H9 (cell line): ENCODE measurements at regions not wholly inside any gene's neighbourhood (a gene's known extent, or its start where the extent isn't known, plus 50 kb on each side); places are given as distances from the start of the nearest gene placed in this dataset.

Source experiments
- DNase-seq: peaks from one replicate; pipeline ENCODE4 v3.0.0-alpha.2; 2017
- H2AFZ ChIP-seq: one replicate; pipeline ENCODE4 v1.6.1; 2013; ENCODE audit warnings: mild to moderate bottlenecking, low read length, control low read depth, moderate library complexity
- H2AK5ac ChIP-seq: 2 replicates; pipeline ENCODE4 v1.6.1; 2013; ENCODE audit warnings: low read length, control low read depth, mixed read lengths; ENCODE audit not compliant: insufficient read length
- H2BK120ac ChIP-seq: one replicate; pipeline ENCODE4 v1.6.1; 2013; ENCODE audit warnings: low read depth, mild to moderate bottlenecking, low read length, control low read depth, inconsistent platforms; ENCODE audit not compliant: poor library complexity, severe bottlenecking
- H2BK12ac ChIP-seq: 2 replicates; pipeline ENCODE4 v1.6.1; 2013; ENCODE audit warnings: low read length, control low read depth, mixed read lengths, low read depth; ENCODE audit not compliant: insufficient read length
- H2BK15ac ChIP-seq: 2 replicates; pipeline ENCODE4 v1.6.1; 2013; ENCODE audit warnings: low read depth, low read length, control low read depth
- H2BK20ac ChIP-seq: one replicate; pipeline ENCODE4 v1.6.1; 2013; ENCODE audit warnings: low read depth, mild to moderate bottlenecking, low read length, control low read depth, inconsistent platforms; ENCODE audit not compliant: poor library complexity, severe bottlenecking
- H2BK5ac ChIP-seq: 2 replicates; pipeline ENCODE4 v1.6.1; 2013; ENCODE audit warnings: low read length, control low read depth, mixed read lengths; ENCODE audit not compliant: insufficient read length
- H3K14ac ChIP-seq: 2 replicates; pipeline ENCODE4 v1.6.1; 2013; ENCODE audit warnings: low read length, control low read depth; ENCODE audit not compliant: insufficient read depth
- H3K18ac ChIP-seq: 2 replicates; pipeline ENCODE4 v1.6.1; 2013; ENCODE audit warnings: low read depth, mild to moderate bottlenecking, mixed read lengths, low read length, control low read depth; ENCODE audit not compliant: insufficient read length
- H3K23ac ChIP-seq: 2 replicates; pipeline ENCODE4 v1.6.1; 2013; ENCODE audit warnings: low read length, control low read depth, mixed read lengths, low read depth; ENCODE audit not compliant: insufficient read length
- H3K23me2 ChIP-seq: 2 replicates; pipeline ENCODE4 v1.6.1; 2013; ENCODE audit warnings: low read depth, mild to moderate bottlenecking, mixed read lengths, low read length, control low read depth; ENCODE audit not compliant: insufficient read length, poor library complexity, severe bottlenecking
- H3K27ac ChIP-seq: 2 replicates; pipeline ENCODE4 v1.5.1; 2013; ENCODE audit warnings: low read length, control low read depth, mixed read lengths, low read depth; ENCODE audit not compliant: insufficient read length
- H3K27me3 ChIP-seq: 2 replicates; pipeline ENCODE4 v1.6.1; 2013; ENCODE audit warnings: low read length, control low read depth, inconsistent platforms; ENCODE audit not compliant: insufficient read depth
- H3K4ac ChIP-seq: 2 replicates; pipeline ENCODE4 v1.6.1; 2013; ENCODE audit warnings: low read depth, mild to moderate bottlenecking, control low read depth, inconsistent platforms, low read length, moderate library complexity
- H3K4me1 ChIP-seq: 2 replicates; pipeline ENCODE4 v1.6.1; 2013; ENCODE audit warnings: low read length, control low read depth, inconsistent platforms; ENCODE audit not compliant: insufficient read depth
- H3K4me2 ChIP-seq: 2 replicates; pipeline ENCODE4 v1.6.1; 2013; ENCODE audit warnings: low read length, control low read depth, mixed read lengths; ENCODE audit not compliant: insufficient read length, insufficient read depth
- H3K56ac ChIP-seq: 2 replicates; pipeline ENCODE4 v1.6.1; 2013; ENCODE audit warnings: low read depth, mild to moderate bottlenecking, mixed read lengths, low read length, control low read depth; ENCODE audit not compliant: insufficient read length
- H3K79me1 ChIP-seq: 2 replicates; pipeline ENCODE4 v1.6.1; 2013; ENCODE audit warnings: low read depth, mild to moderate bottlenecking, moderate library complexity, low read length, control low read depth, inconsistent platforms; ENCODE audit not compliant: insufficient read depth, poor library complexity, severe bottlenecking
- H3K79me2 ChIP-seq: 2 replicates; pipeline ENCODE4 v1.6.1; 2013; ENCODE audit warnings: low read length, control low read depth, inconsistent platforms; ENCODE audit not compliant: insufficient read depth
- H3K9ac ChIP-seq: 2 replicates; pipeline ENCODE4 v1.6.1; 2013; ENCODE audit warnings: low read length, control low read depth, mixed read lengths; ENCODE audit not compliant: insufficient read length; ENCODE audit errors: extremely low read depth
- H3K9me3 ChIP-seq: one replicate; pipeline ENCODE4 v1.6.1; 2013; ENCODE audit warnings: low read depth, low read length, inconsistent platforms; ENCODE audit not compliant: control insufficient read depth
- H3T11ph ChIP-seq: one replicate; pipeline ENCODE4 v1.6.1; 2013; ENCODE audit warnings: mild to moderate bottlenecking, low read length, control low read depth, inconsistent platforms
- H4K20me1 ChIP-seq: one replicate; pipeline ENCODE4 v1.6.1; 2013; ENCODE audit not compliant: control insufficient read depth, insufficient read length, insufficient read depth
- H4K5ac ChIP-seq: 2 replicates; pipeline ENCODE4 v1.6.1; 2013; ENCODE audit warnings: low read depth, mild to moderate bottlenecking, mixed read lengths, low read length, control low read depth; ENCODE audit not compliant: insufficient read length
- H4K8ac ChIP-seq: replicated peaks from 2 replicates; pipeline ENCODE4 v1.6.1; 2013; ENCODE audit warnings: low read length, control low read depth, mixed read lengths, low read depth; ENCODE audit not compliant: insufficient read length
- H4K91ac ChIP-seq: 2 replicates; pipeline ENCODE4 v1.6.1; 2013; ENCODE audit warnings: low read depth, mild to moderate bottlenecking, moderate library complexity, mixed read lengths, low read length, control low read depth; ENCODE audit not compliant: insufficient read length
- H3K27ac Mint-ChIP-seq, 3 experiments: 2 replicates in 2 of 3; 3 replicates in 1 of 3; pipeline ENCODE4 v1.8.0; 2020 to 2021; ENCODE audit warnings: mixed read lengths in 3 of 3, mild to moderate bottlenecking in 1 of 3, moderate library complexity in 1 of 3
- H3K27me3 Mint-ChIP-seq: 2 replicates; pipeline ENCODE4 v1.8.0; 2021; ENCODE audit warnings: low read depth, mild to moderate bottlenecking, moderate library complexity, mixed read lengths
- H3K36me3 Mint-ChIP-seq, 3 experiments: 2 replicates in 2 of 3; 3 replicates in 1 of 3; pipeline ENCODE4 v1.8.0; 2020 to 2021; ENCODE audit warnings: low read depth in 3 of 3, mixed read lengths in 3 of 3; ENCODE audit not compliant: insufficient read depth in 1 of 3
- H3K4me1 Mint-ChIP-seq, 2 experiments: 2 replicates each; pipeline ENCODE4 v1.8.0; 2020; ENCODE audit warnings: mixed read lengths in 2 of 2
- H3K4me3 Mint-ChIP-seq, 2 experiments: 2 replicates in 1 of 2; 3 replicates in 1 of 2; pipeline ENCODE4 v1.8.0; 2020 to 2021; ENCODE audit warnings: mild to moderate bottlenecking in 2 of 2, mixed read lengths in 2 of 2, moderate library complexity in 1 of 2
- H3K9me3 Mint-ChIP-seq, 2 experiments: 2 replicates in 1 of 2; 3 replicates in 1 of 2; pipeline ENCODE4 v1.8.0; 2020; ENCODE audit warnings: mild to moderate bottlenecking in 2 of 2, mixed read lengths in 2 of 2, moderate library complexity in 1 of 2
- TF ChIP-seq, protein P1 (sequence below): fragments of 200-600 bp; sonication (generic); conservative IDR thresholded peaks from 3 replicates; pipeline ENCODE4 v1.8.0; 2021; ENCODE audit warnings: antibody characterized with exemption, mild to moderate bottlenecking

DNA sequence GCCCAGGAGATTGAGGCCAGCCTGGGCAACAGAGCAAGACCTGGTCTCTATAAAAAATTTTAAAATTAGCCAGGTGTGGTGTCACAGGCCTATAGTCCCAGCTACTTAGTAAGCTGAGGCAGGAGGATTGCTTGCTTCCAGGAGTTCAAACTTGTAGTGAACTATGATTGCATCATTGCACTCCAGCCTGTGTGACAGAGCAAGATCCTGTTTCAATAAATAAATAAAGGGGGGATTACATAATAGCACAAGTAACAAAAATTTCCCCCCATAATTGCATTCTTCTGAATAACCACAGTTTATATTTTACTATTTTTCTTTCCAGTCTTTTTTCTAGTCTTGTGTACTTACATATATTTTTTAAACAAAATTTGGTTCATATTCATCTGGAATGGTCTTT is 135.6 kb downstream of the CHIC2 start:
- Mint-ChIP-seq H3K27ac (no peak overlapping the region), H3K36me3 (no peaks in the 10 kb centered on the region), H3K27me3 (peaks cover 22% of the 10 kb centered on the region), H3K4me1 (peaks cover 10 to 13% of the 10 kb centered on the region in 2 experiments), H3K9me3 (0 out of 5 replicates have a peak, but pooled peaks cover 0 to 3% of the 10 kb centered on the region in 2 experiments), H3K4me3 (no peak overlapping the region)
- Histone ChIP-seq H2BK20ac (no peak overlapping the region), H3K23ac (no peak overlapping the region), H4K5ac (no peak overlapping the region), H4K8ac (no peak overlapping the region), H4K20me1 (no peaks in the 10 kb centered on the region), H3K79me1 (no peaks in the 10 kb centered on the region), H3K14ac (no peak overlapping the region), H2BK15ac (no peak overlapping the region), H2BK120ac (no peak overlapping the region), H3K4me2 (no peak overlapping the region), H3K27ac (no peak overlapping the region), H3K18ac (no peak overlapping the region), H3K27me3 (no peaks in the 10 kb centered on the region), H3K9me3 (no peaks in the 10 kb centered on the region), H2AFZ (no peak overlapping the region), H3K4me1 (no peaks in the 10 kb centered on the region), H3K4ac (no peak overlapping the region), H2BK12ac (no peak overlapping the region), H3K79me2 (no peaks in the 10 kb centered on the region), H3K23me2 (no peaks in the 10 kb centered on the region), H3K56ac (no peak overlapping the region), H4K91ac (no peak overlapping the region), H2AK5ac (no peak overlapping the region), H3T11ph (no peak overlapping the region), H2BK5ac (no peak overlapping the region), H3K9ac (no peak overlapping the region)
- no peak for DNase-seq
- TF ChIP-seq, protein P1, sequence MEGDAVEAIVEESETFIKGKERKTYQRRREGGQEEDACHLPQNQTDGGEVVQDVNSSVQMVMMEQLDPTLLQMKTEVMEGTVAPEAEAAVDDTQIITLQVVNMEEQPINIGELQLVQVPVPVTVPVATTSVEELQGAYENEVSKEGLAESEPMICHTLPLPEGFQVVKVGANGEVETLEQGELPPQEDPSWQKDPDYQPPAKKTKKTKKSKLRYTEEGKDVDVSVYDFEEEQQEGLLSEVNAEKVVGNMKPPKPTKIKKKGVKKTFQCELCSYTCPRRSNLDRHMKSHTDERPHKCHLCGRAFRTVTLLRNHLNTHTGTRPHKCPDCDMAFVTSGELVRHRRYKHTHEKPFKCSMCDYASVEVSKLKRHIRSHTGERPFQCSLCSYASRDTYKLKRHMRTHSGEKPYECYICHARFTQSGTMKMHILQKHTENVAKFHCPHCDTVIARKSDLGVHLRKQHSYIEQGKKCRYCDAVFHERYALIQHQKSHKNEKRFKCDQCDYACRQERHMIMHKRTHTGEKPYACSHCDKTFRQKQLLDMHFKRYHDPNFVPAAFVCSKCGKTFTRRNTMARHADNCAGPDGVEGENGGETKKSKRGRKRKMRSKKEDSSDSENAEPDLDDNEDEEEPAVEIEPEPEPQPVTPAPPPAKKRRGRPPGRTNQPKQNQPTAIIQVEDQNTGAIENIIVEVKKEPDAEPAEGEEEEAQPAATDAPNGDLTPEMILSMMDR = no peak
